ENCODE measurements at regions not wholly inside any gene's neighbourhood (a gene's known extent, or its start where the extent isn't known, plus 50 kb on each side); places are given as distances from the start of the nearest gene placed in this dataset.
A peak's percentile ranks its signal among the peaks of the same experiment; 100 is the strongest.

DNA sequence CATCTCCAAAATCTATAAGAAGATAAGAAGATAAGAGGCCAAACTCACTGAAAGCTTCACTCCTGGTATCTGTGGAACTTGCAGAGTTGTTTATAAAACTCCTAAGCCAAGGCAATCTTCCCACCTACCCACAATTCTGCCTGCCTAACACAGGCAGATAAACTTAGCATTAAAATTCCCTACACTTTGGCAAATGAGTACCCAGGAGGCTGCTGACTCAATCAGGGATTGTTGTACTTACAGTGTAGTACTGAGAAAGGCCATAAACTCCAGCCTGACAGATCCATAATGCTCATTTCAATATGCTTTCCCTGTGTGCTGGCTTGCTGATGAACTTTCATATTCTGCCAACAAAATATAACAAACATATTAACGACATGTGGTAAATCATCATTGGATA lies 725.2 kb downstream of the BRINP1 start:
- Histone ChIP-seq H4K20me1 (ENCODE audit: insufficient read depth, low read length) (no peaks in the 10 kb centered on the region), H3K79me2 (ENCODE audit: insufficient read depth, low read length) (no peaks in the 10 kb centered on the region), H3K4me1 (ENCODE audit: insufficient read depth, low read length) (no peaks in the 10 kb centered on the region), H2AFZ (ENCODE audit: low read depth, low read length) (no peak overlapping the region), H3K27ac (ENCODE audit: low read depth, low read length) (no peak overlapping the region), H3K27me3 (ENCODE audit: insufficient read depth, low read length) (no peaks in the 10 kb centered on the region), H3K4me3 (ENCODE audit: insufficient read depth, low read depth, low read length) (no peak overlapping the region), H3K9me3 (ENCODE audit: insufficient read depth, low read depth, low read length) (no peaks in the 10 kb centered on the region), H3K36me3 (ENCODE audit: insufficient read depth, low read length) (no peaks in the 10 kb centered on the region), H3K4me2 (ENCODE audit: low read length) (no peak overlapping the region), H3K9ac (ENCODE audit: low read length) (no peak overlapping the region)
- no peak for DNase-seq (ENCODE audit: low read depth)
- TF ChIP-seq EZH2 (IDR thresholded peaks at IDR 0.05; ENCODE audit: insufficient read depth, low read length): no peak
- TF ChIP-seq, protein P1, sequence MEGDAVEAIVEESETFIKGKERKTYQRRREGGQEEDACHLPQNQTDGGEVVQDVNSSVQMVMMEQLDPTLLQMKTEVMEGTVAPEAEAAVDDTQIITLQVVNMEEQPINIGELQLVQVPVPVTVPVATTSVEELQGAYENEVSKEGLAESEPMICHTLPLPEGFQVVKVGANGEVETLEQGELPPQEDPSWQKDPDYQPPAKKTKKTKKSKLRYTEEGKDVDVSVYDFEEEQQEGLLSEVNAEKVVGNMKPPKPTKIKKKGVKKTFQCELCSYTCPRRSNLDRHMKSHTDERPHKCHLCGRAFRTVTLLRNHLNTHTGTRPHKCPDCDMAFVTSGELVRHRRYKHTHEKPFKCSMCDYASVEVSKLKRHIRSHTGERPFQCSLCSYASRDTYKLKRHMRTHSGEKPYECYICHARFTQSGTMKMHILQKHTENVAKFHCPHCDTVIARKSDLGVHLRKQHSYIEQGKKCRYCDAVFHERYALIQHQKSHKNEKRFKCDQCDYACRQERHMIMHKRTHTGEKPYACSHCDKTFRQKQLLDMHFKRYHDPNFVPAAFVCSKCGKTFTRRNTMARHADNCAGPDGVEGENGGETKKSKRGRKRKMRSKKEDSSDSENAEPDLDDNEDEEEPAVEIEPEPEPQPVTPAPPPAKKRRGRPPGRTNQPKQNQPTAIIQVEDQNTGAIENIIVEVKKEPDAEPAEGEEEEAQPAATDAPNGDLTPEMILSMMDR (IDR thresholded peaks at IDR 0.05; ENCODE audit: insufficient read depth, low read depth, low read length): no peak
- H3K4me1 Mint-ChIP-seq (ENCODE audit: low read depth, unreplicated experiment): peaks cover 40% of the 10 kb centered on the region
- FAIRE-seq: no peak
- H3K27ac Mint-ChIP-seq (ENCODE audit: unreplicated experiment): peak overlapping the region; percentile 88
- peaks cover 4% of the 10 kb centered on the region for H3K36me3 Mint-ChIP-seq (ENCODE audit: low read depth, unreplicated experiment)
- H3K27me3 Mint-ChIP-seq (ENCODE audit: low read depth, unreplicated experiment): no peaks in the 10 kb centered on the region
- no peak overlapping the region for H3K4me3 Mint-ChIP-seq (ENCODE audit: unreplicated experiment)
- H3K9me3 Mint-ChIP-seq (ENCODE audit: unreplicated experiment): peaks cover 4% of the 10 kb centered on the region

DNA sequence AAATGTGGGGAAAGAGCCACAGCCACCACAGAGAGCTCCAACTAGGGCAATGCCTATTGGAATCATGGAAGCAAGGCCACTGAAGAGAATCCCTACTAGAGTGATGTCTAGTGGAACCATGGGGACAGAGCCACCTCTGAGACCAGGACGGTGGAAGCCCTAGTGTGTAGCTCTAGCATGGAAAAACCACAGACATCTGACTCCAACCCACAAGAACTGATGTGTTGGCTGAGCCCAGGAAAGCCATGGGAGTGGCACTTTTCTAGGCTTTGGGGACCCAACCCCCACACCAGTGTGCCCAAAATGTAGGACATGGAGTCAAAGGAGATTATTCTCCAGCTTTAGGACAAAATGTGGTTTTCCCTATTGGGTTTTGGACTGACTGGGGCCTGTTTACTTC lies 721.9 kb downstream of the BRINP1 start:
- H3K27me3 ChIP-seq (ENCODE audit: insufficient read depth, low read length): no peaks in the 10 kb centered on the region
- peaks cover 26% of the 10 kb centered on the region for H3K4me1 Mint-ChIP-seq (ENCODE audit: low read depth, unreplicated experiment)
- H3K36me3 ChIP-seq (ENCODE audit: insufficient read depth, low read length): no peaks in the 10 kb centered on the region
- no peaks in the 10 kb centered on the region for H3K4me1 ChIP-seq (ENCODE audit: insufficient read depth, low read length)
- no peaks in the 10 kb centered on the region for H3K9me3 ChIP-seq (ENCODE audit: insufficient read depth, low read depth, low read length)
- no peak overlapping the region for H3K4me3 ChIP-seq (ENCODE audit: insufficient read depth, low read depth, low read length)
- FAIRE-seq (no peak), DNase-seq (ENCODE audit: low read depth) (no peak)
- peaks cover 4% of the 10 kb centered on the region for H3K36me3 Mint-ChIP-seq (ENCODE audit: low read depth, unreplicated experiment)
- no peaks in the 10 kb centered on the region for H3K79me2 ChIP-seq (ENCODE audit: insufficient read depth, low read length)
- no peak overlapping the region for H3K9ac ChIP-seq (ENCODE audit: low read length)
- no peak overlapping the region for H3K4me3 Mint-ChIP-seq (ENCODE audit: unreplicated experiment)
- H4K20me1 ChIP-seq (ENCODE audit: insufficient read depth, low read length): no peaks in the 10 kb centered on the region
- H3K27me3 Mint-ChIP-seq (ENCODE audit: low read depth, unreplicated experiment): no peaks in the 10 kb centered on the region
- no peak overlapping the region for H3K4me2 ChIP-seq (ENCODE audit: low read length)
- no peak for TF ChIP-seq EZH2 (IDR thresholded peaks at IDR 0.05; ENCODE audit: insufficient read depth, low read length)
- TF ChIP-seq, protein P1 (IDR thresholded peaks at IDR 0.05; ENCODE audit: insufficient read depth, low read depth, low read length): no peak
- no peak overlapping the region for H3K27ac ChIP-seq (ENCODE audit: low read depth, low read length)
- no peak overlapping the region for H3K27ac Mint-ChIP-seq (ENCODE audit: unreplicated experiment)
- peaks cover 4% of the 10 kb centered on the region for H3K9me3 Mint-ChIP-seq (ENCODE audit: unreplicated experiment)
- no peak overlapping the region for H2AFZ ChIP-seq (ENCODE audit: low read depth, low read length)

DNA sequence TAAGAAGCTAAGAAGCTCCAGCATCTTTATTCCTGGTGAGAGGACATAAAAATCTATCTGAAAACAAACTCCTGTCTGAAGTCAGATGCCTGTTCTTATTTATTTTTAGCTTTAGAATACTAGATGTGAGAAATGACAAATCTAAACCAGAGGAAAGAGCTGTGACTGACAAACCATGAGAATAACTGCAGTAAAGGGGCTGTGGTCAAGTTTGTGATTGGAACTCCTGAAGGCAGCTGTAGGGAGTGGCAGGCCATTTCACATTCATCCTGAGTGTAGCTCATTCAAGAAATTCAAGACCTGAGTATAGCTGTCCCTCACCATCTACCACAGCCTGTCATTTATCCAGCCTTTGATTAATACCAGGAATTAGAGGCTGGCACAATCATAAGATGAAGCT lies 718.8 kb downstream of the BRINP1 start:
- Mint-ChIP-seq H3K36me3 (ENCODE audit: low read depth, unreplicated experiment) (peaks cover 4% of the 10 kb centered on the region), H3K27me3 (ENCODE audit: low read depth, unreplicated experiment) (no peaks in the 10 kb centered on the region), H3K4me1 (ENCODE audit: low read depth, unreplicated experiment) (peaks cover 6% of the 10 kb centered on the region), H3K4me3 (ENCODE audit: unreplicated experiment) (no peak overlapping the region), H3K27ac (ENCODE audit: unreplicated experiment) (no peak overlapping the region), H3K9me3 (ENCODE audit: unreplicated experiment) (peaks cover 4% of the 10 kb centered on the region)
- Histone ChIP-seq H3K4me1 (ENCODE audit: insufficient read depth, low read length) (no peaks in the 10 kb centered on the region), H3K9me3 (ENCODE audit: insufficient read depth, low read depth, low read length) (no peaks in the 10 kb centered on the region), H3K27ac (ENCODE audit: low read depth, low read length) (no peak overlapping the region), H3K4me2 (ENCODE audit: low read length) (no peak overlapping the region), H3K36me3 (ENCODE audit: insufficient read depth, low read length) (no peaks in the 10 kb centered on the region), H4K20me1 (ENCODE audit: insufficient read depth, low read length) (no peaks in the 10 kb centered on the region), H3K79me2 (ENCODE audit: insufficient read depth, low read length) (no peaks in the 10 kb centered on the region), H3K4me3 (ENCODE audit: insufficient read depth, low read depth, low read length) (no peak overlapping the region), H2AFZ (ENCODE audit: low read depth, low read length) (no peak overlapping the region), H3K27me3 (ENCODE audit: insufficient read depth, low read length) (no peaks in the 10 kb centered on the region), H3K9ac (ENCODE audit: low read length) (no peak overlapping the region)
- no peak for DNase-seq (ENCODE audit: low read depth)
- TF ChIP-seq EZH2 (IDR thresholded peaks at IDR 0.05; ENCODE audit: insufficient read depth, low read length): no peak
- TF ChIP-seq, protein P1 (IDR thresholded peaks at IDR 0.05; ENCODE audit: insufficient read depth, low read depth, low read length): no peak
- no peak for FAIRE-seq

All from astrocyte (in vitro differentiated cells and primary cell).